ENCODE measurements at regions not wholly inside any gene's neighbourhood (a gene's known extent, or its start where the extent isn't known, plus 50 kb on each side); places are given as distances from the start of the nearest gene placed in this dataset.

- TF ChIP-seq NKRF (conservative IDR thresholded peaks at IDR 0.05) (no peak), RAD51 (IDR thresholded peaks at IDR 0.05) (no peak), HCFC1 (IDR thresholded peaks at IDR 0.05; ENCODE audit: low read length) (no peak), CEBPB (IDR thresholded peaks at IDR 0.05; ENCODE audit: borderline replicate concordance in 1 of 2, low read depth in 2 of 2, low read length in 2 of 2) (no peak), IKZF2 (IDR thresholded peaks at IDR 0.05) (0 out of 4 replicates have a peak, but pooled peaks of 1 of the 2 experiments have one; percentile 13), RB1 (IDR thresholded peaks at IDR 0.05; ENCODE audit: borderline replicate concordance) (no peak), SUZ12 (IDR thresholded peaks at IDR 0.05; ENCODE audit: unreplicated experiment) (no peak), WRNIP1 (IDR thresholded peaks at IDR 0.05; ENCODE audit: borderline replicate concordance, low read depth, low read length) (no peak), MTA2 (IDR thresholded peaks at IDR 0.05; ENCODE audit: low read depth) (no peak), IKZF1 (conservative IDR thresholded peaks at IDR 0.05) (peak; percentile 61), NFYB (IDR thresholded peaks at IDR 0.05; ENCODE audit: insufficient read depth, low read depth, low read length) (no peak), SMC3 (IDR thresholded peaks at IDR 0.05; ENCODE audit: borderline replicate concordance, low read length) (peak; percentile 46; the same call in 1 of the 2 replicates), BHLHE40 (IDR thresholded peaks at IDR 0.05; ENCODE audit: borderline replicate concordance in 1 of 2, low read depth in 2 of 2, low read length in 1 of 2) (peak in 1 of 2 experiments; percentile 64; a peak in 2 of 4 replicates), GATAD2B (conservative IDR thresholded peaks at IDR 0.05; ENCODE audit: low read depth) (no peak), NFIC (IDR thresholded peaks at IDR 0.05; ENCODE audit: low read depth, low read length) (no peak), MEF2A (IDR thresholded peaks at IDR 0.05; ENCODE audit: insufficient read depth, low read depth, low read length) (no peak), ZNF217 (IDR thresholded peaks at IDR 0.05) (no peak), POU2F2 (IDR thresholded peaks at IDR 0.05; ENCODE audit: borderline replicate concordance, low read depth, low read length) (no peak)
- TF ChIP-seq, protein P1, sequence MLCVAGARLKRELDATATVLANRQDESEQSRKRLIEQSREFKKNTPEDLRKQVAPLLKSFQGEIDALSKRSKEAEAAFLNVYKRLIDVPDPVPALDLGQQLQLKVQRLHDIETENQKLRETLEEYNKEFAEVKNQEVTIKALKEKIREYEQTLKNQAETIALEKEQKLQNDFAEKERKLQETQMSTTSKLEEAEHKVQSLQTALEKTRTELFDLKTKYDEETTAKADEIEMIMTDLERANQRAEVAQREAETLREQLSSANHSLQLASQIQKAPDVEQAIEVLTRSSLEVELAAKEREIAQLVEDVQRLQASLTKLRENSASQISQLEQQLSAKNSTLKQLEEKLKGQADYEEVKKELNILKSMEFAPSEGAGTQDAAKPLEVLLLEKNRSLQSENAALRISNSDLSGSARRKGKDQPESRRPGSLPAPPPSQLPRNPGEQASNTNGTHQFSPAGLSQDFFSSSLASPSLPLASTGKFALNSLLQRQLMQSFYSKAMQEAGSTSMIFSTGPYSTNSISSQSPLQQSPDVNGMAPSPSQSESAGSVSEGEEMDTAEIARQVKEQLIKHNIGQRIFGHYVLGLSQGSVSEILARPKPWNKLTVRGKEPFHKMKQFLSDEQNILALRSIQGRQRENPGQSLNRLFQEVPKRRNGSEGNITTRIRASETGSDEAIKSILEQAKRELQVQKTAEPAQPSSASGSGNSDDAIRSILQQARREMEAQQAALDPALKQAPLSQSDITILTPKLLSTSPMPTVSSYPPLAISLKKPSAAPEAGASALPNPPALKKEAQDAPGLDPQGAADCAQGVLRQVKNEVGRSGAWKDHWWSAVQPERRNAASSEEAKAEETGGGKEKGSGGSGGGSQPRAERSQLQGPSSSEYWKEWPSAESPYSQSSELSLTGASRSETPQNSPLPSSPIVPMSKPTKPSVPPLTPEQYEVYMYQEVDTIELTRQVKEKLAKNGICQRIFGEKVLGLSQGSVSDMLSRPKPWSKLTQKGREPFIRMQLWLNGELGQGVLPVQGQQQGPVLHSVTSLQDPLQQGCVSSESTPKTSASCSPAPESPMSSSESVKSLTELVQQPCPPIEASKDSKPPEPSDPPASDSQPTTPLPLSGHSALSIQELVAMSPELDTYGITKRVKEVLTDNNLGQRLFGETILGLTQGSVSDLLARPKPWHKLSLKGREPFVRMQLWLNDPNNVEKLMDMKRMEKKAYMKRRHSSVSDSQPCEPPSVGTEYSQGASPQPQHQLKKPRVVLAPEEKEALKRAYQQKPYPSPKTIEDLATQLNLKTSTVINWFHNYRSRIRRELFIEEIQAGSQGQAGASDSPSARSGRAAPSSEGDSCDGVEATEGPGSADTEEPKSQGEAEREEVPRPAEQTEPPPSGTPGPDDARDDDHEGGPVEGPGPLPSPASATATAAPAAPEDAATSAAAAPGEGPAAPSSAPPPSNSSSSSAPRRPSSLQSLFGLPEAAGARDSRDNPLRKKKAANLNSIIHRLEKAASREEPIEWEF (IDR thresholded peaks at IDR 0.05; ENCODE audit: insufficient replicate concordance, low read depth, low read length), result peak; percentile 39
- TF ChIP-seq, protein P2, sequence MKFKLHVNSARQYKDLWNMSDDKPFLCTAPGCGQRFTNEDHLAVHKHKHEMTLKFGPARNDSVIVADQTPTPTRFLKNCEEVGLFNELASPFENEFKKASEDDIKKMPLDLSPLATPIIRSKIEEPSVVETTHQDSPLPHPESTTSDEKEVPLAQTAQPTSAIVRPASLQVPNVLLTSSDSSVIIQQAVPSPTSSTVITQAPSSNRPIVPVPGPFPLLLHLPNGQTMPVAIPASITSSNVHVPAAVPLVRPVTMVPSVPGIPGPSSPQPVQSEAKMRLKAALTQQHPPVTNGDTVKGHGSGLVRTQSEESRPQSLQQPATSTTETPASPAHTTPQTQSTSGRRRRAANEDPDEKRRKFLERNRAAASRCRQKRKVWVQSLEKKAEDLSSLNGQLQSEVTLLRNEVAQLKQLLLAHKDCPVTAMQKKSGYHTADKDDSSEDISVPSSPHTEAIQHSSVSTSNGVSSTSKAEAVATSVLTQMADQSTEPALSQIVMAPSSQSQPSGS (IDR thresholded peaks at IDR 0.05; ENCODE audit: low read length), result no peak
Measured at GRCh38 chr4:57163530-57164459, 53.6 kb upstream of the IGFBP7 start (continued).

All from GM12878 (cell line).